GM04504 (cell line): ENCODE measurements at regions not wholly inside any gene's neighbourhood (a gene's known extent, or its start where the extent isn't known, plus 50 kb on each side); places are given as distances from the start of the nearest gene placed in this dataset.
"Not testable (repeated sequence)": the region's sequence is repeated elsewhere in the genome, so short reads cannot be mapped to it uniquely, and the experiment has no call there.

Source experiments
- DNase-seq: peaks from one replicate; pipeline ENCODE4 v3.0.0-alpha.2; 2012; ENCODE audit warnings: low read depth

DNA sequence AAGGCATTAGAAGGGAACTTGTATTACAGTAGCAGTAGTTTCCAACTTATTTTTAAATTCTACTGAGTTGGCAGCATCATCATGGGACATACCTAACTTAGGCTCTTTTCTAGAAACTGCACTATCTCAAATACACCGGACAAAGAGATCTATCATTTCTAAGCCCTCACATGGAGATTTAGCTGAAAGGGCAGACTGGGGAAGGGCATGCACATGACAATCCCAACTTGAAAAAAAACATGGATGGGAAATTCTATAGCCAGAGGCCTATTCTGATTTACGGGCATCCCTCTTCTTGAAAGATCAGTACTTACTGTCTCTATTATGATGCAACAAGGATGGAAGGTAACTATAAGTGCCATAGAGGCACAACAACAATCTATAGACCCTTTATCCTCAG lies 1328.6 kb downstream of the UQCRFS1 start:
- no peak for DNase-seq

DNA sequence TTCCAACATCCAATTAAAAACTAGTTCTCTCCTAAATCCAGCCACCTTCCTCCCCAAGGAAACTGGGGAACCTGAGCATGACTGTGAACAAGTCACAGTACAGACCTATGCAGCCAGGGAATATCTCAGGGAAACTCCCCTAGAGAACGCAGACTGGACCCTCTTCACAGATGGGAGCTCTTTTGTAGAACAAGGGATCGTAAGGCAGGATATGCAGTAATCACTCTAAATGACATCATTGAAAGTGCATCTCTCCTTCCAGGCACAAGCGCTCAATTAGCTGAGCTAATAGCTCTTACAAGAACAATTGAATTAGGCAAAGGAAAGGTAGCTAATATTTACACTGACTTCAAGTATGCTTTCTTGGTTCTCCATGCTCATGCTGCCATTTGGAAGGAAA lies 1331.7 kb downstream of the UQCRFS1 start:
- no peak for DNase-seq

DNA sequence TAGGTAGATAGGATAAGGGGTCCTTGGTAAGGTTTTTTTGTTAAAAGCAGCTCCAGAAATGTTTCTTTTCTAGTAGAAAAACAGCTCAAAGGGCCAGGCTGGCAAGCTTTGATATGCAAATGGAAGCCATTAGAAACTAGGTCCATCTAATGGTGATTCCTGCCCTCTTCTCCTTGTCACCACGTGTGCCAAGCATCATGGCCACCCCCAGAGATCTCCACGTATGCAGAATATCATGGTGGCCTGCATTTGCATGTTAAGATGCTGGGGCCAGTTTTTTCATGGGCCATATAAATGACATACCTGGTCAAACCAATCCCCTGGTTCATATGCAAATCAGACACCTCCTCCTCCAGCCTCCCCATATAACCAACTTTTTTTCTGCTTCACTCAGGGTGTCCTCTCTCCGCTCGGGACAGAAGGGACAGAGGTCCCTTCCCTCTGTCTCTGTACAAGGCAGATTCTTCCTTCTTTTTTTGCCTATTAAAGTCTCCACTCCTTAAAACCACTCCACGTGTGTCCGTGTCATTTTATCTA lies 1335.9 kb downstream of the UQCRFS1 start:
- DNase-seq, result no peak

GRCh38 chr19:27876489-27876888 lies 1336.5 kb downstream of the UQCRFS1 start:
- DNase-seq, result no peak

DNA sequence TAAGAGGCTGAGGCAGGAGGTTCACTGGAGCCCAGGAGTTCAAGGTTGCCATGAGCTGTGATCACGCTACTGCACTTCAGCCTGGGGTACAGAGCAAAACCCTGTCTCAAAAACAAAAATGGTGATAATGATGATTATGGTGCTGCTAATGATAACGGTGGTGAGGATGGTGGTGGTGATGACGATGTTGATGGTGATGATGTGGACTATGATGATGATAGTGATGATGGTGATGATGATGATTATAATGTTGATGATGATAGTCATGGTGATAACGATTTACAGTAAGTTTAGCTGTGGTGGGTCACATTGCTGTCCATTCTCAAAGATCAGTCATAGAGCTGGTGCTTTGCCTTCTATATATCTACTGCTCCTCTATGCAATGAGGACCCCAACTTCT lies 1340.6 kb downstream of the UQCRFS1 start:
- DNase-seq, result no peak

DNA sequence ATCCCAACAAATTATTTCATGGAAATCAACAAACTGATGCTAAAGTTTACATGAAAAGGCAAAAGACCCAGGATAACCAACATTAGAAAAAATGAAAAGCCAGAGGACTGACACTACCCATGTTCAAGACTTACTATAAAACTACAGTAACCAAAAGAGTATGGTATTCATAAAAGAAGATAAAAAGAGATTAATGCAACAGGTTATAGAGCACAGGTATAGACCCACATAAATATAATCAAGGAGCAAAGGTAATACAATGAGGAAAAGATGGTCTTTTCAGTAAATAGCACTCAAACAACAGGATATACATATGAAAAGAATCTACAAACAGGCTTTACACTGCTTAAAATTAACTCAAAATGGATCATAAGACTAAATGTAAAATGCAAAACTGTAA lies 1342.7 kb downstream of the UQCRFS1 start:
- no peak for DNase-seq

GRCh38 chr19:27868007-27868406 lies 1344.9 kb downstream of the UQCRFS1 start:
- DNase-seq, result no peak

GRCh38 chr19:27865927-27866777 lies 1346.8 kb downstream of the UQCRFS1 start:
- no peak for DNase-seq

GRCh38 chr19:27861411-27861975 lies 1351.5 kb downstream of the UQCRFS1 start:
- no peak for DNase-seq

DNA sequence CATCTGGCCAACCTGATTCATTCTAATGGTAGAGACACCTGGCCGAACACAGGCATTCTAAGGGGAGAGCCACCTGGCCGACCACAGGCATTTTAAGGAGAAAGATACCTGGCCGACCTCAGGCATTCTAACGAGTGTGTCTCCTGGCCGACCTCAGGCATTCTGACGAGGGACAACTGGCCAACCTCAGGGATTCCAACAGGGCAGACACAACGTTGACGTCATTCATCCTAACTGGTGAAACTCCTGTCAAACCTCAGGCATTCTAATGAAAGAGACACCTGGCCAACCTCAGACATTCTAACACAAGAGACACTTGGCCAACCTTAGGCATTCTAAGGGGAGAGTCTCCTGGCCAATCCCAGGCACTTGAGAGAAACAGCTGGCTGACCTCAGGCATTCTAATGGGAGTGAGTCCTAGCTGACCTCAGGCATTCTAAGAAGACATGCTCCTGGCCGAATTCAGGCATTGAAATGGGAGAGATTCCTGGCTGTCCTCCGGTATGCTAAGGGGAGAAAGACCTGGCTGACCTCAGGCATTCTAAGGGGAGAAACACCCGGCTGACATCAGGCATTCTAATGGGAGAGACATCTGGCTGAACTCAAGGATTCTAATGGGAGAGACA lies 1352.5 kb downstream of the UQCRFS1 start:
- DNase-seq, result no peak

DNA sequence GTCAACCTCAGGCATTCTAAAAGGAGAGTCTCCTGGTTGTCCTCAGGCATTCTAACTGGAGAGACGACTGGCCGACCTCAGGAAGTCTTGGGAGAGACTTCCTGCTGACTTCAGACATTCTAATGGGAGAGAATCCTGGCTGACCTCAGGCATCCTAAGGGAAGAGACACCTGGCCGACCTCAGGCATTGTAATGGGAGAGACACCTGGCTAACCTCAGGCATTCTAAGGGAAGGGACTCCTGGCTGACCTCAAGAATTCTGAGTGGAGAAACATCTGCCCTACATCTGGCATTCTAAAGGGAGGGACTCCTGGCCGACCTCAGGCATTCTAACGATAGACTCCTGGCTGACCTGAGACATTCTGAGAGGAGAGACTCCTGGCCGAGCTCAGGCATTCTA lies 1353.3 kb downstream of the UQCRFS1 start:
- no peak for DNase-seq

- DNase-seq, result no peak
Measured at GRCh38 chr19:27858981-27859581, 1353.9 kb downstream of the UQCRFS1 start.

DNA sequence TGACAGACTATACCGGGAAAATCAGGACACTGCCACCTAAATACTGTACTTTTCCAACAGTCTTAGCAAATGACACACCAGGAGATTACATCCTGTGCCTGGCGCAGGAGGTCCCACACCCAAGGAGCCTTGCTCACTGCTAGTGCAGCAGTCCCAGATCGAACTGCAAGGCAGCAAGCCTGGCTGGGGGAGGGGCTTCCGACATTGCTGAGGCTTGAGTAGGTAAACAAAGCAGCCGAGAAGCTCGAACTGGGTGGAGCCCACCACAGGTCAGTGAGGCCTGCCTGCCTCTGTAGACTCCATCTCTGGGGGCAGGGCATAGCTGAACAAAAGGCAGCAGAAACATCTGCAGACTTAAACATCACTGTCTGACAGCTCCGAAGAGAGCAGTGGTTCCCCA lies 1360.0 kb downstream of the UQCRFS1 start:
- not testable (repeated sequence) for DNase-seq

- DNase-seq, result no peak
Measured at GRCh38 chr19:27851543-27852060, 1361.3 kb downstream of the UQCRFS1 start.

- DNase-seq, result no peak
Measured at GRCh38 chr19:27851002-27851481, 1361.9 kb downstream of the UQCRFS1 start.

DNA sequence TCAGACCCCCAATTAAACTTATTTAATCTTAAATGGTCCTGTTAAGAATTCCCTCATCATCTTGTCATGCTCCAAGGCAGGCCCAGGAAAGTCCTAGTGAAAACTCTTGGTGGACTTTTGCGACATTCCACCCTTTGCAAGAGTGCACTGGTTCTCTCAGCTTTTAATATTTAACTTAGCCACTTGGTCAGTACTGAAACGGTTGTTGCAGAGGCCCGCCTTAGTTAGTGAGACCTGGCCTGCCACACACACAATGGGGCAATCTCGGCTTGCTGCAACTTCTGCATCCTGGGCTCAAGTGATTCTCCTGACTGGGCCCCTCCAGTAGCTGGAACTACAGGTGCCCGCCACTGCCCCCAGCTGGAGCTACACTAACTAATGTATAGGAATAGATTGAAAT lies 1366.0 kb downstream of the UQCRFS1 start:
- no peak for DNase-seq

- no peak for DNase-seq
Measured at GRCh38 chr19:27844261-27844660, 1368.7 kb downstream of the UQCRFS1 start.

- DNase-seq, result no peak
Measured at GRCh38 chr19:27843861-27844260, 1369.1 kb downstream of the UQCRFS1 start.

- no peak for DNase-seq
Measured at GRCh38 chr19:27833031-27833430, 1379.9 kb downstream of the UQCRFS1 start.

DNA sequence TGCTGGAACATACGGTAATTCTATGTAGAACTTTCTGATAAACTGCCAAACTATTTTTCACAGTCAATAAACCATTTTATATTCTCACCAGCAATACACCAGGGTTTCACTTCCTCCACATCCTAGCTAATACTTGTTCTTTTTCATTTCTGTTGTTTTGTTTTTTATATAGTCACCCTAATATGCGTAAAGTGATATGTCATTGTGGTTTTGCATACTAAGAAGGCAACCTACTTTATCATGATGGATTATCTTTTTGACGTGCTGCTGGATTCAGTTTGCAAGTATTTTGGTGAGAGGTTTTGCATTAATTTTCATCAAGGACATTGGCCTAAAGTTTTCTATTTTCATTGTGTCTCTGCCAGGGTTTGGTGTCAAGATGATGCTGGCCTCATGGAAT lies 1384.1 kb downstream of the UQCRFS1 start:
- no peak for DNase-seq

DNA sequence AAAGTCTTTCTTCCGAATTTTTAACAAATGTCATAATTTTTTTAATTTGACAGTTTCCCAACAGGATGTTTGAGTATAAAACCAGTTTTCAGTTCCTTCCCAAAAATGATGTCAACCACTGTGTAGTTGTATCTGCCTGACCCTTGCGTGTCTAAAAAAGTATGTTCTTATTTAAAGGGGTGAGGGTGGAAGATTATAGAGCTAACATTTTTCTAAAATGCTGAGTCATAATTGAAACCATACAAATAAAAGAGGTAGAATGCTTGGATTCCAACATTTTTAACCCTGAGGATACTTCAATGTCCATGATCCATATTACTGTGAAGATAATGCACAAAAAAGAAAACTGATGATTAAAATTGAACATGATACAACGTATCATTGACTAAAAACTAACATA lies 1388.8 kb downstream of the UQCRFS1 start:
- DNase-seq, result peak; percentile 6

DNA sequence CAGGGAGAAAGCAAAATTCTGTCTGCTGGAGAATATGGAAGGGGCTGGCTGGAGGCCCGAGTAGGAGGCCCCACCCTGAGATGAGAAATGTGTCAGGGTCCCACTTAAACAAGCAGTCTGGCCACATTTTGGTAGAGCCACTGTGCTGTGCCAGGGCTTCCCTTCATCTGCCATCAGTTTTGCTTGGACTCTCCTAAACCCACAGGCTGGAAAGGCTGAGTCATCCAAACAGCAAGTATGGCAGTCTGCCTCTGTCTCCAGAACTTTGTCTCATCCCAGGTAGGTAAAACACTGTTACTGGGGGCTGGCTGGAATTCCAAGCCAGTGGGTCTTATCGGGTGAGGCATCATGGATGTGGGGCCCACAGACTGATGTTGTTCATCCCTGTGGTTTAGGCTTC lies 1390.6 kb downstream of the UQCRFS1 start:
- no peak for DNase-seq
